ENCODE measurements at regions not wholly inside any gene's neighbourhood (a gene's known extent, or its start where the extent isn't known, plus 50 kb on each side); places are given as distances from the start of the nearest gene placed in this dataset.
A peak's percentile ranks its signal among the peaks of the same experiment; 100 is the strongest.

DNA sequence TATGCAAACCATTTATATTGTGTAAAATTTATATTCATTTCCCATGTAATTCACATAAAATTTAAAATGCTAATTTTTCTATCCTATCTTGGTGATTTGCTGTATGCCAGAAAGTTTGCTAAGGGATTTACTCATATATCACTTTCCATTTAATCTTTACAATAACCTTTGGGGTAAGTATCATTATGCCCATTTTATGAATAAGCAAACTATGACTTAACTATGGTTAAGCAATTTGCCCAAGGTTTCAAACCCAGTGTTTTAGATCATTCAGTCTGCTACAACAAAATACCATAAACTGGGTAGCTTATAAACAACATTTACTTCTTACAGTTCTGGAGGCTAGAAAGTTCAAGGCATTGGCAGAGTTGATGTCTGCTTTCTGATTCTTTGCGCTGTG lies 246.4 kb upstream of the TMEM161B start:
- H3K9me3 ChIP-seq (ENCODE audit: control extremely low read depth in 1 of 5, control insufficient read depth in 4 of 5, insufficient read depth in 2 of 5, low read depth in 1 of 5, low read length in 4 of 5), result no peaks in the 10 kb centered on the region
- no peaks in the 10 kb centered on the region for H3K4me1 ChIP-seq (ENCODE audit: control extremely low read depth in 1 of 4, control insufficient read depth in 4 of 4, insufficient read depth in 4 of 4, low read length in 3 of 4)
- no peaks in the 10 kb centered on the region for H3K36me3 ChIP-seq (ENCODE audit: control insufficient read depth in 4 of 4, insufficient read depth in 4 of 4, low read length in 3 of 4)
- CTCF ChIA-PET, result no interaction called here
- POLR2A ChIA-PET, result no interaction called here
- no peak overlapping the region for H3K27ac ChIP-seq (ENCODE audit: insufficient read depth in 1 of 2, low read depth in 1 of 2, low read length in 2 of 2, poor library complexity in 1 of 2, severe bottlenecking in 2 of 2)
- no peak for DNase-seq
- WGBS (ENCODE audit: insufficient coverage), result 100% methylated on average over 1 of the region's 1 CpG
- no peak overlapping the region for H3K4me3 ChIP-seq (ENCODE audit: control insufficient read depth in 1 of 7, extremely low read depth in 1 of 7, insufficient read depth in 4 of 7, low read depth in 2 of 7, low read length in 6 of 7)
- H3K27me3 ChIP-seq (replicated peaks in 2 of 5; ENCODE audit: control insufficient read depth in 4 of 5, insufficient read depth in 5 of 5, low read length in 4 of 5), result no peaks in the 10 kb centered on the region

DNA sequence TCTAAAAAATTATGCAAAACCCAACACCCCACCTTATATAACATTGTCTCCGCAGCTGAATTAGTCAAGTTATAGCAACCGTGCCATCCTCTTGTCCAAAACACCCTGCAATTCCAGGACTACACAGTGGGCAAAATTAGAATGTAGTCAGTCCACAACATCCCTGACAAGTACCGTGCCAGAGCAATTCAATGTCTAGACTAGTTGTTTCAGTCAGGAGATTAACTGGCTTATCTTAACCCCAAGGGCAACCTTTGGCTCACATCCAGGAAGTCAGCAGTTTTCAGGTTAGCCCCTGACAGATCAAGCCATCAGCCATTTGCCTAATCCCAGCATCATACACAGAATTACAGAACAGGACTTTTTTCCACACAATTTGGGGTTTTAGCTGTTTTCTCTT lies 240.8 kb upstream of the TMEM161B start:
- Histone ChIP-seq H3K9me3 (ENCODE audit: control extremely low read depth in 1 of 5, control insufficient read depth in 4 of 5, insufficient read depth in 2 of 5, low read depth in 1 of 5, low read length in 4 of 5) (no peaks in the 10 kb centered on the region), H3K4me1 (ENCODE audit: control extremely low read depth in 1 of 4, control insufficient read depth in 4 of 4, insufficient read depth in 4 of 4, low read length in 3 of 4) (peaks cover 0 to 4% (median under 1%) of the 10 kb centered on the region in 4 experiments), H3K27me3 (replicated peaks in 2 of 5; ENCODE audit: control insufficient read depth in 4 of 5, insufficient read depth in 5 of 5, low read length in 4 of 5) (no peaks in the 10 kb centered on the region), H3K27ac (ENCODE audit: insufficient read depth in 1 of 2, low read depth in 1 of 2, low read length in 2 of 2, poor library complexity in 1 of 2, severe bottlenecking in 2 of 2) (no peak overlapping the region), H3K36me3 (ENCODE audit: control insufficient read depth in 4 of 4, insufficient read depth in 4 of 4, low read length in 3 of 4) (no peaks in the 10 kb centered on the region), H3K4me3 (ENCODE audit: control insufficient read depth in 1 of 7, extremely low read depth in 1 of 7, insufficient read depth in 4 of 7, low read depth in 2 of 7, low read length in 6 of 7) (no peak overlapping the region)
- POLR2A ChIA-PET, result no interaction called here
- CTCF ChIA-PET, result no interaction called here
- 81% methylated on average over 3 of the region's 3 CpGs for WGBS (ENCODE audit: insufficient coverage)
- peak in 2 of 3 donors; percentile 8 to 11 for DNase-seq

GRCh38 chr5:88507261-88507660 lies 238.6 kb upstream of the TMEM161B start:
- Histone ChIP-seq H3K4me1 (ENCODE audit: control extremely low read depth in 1 of 4, control insufficient read depth in 4 of 4, insufficient read depth in 4 of 4, low read length in 3 of 4) (peaks cover under 1 to 4% (median 2%) of the 10 kb centered on the region in 4 experiments), H3K36me3 (ENCODE audit: control insufficient read depth in 4 of 4, insufficient read depth in 4 of 4, low read length in 3 of 4) (no peaks in the 10 kb centered on the region), H3K27me3 (replicated peaks in 2 of 5; ENCODE audit: control insufficient read depth in 4 of 5, insufficient read depth in 5 of 5, low read length in 4 of 5) (no peaks in the 10 kb centered on the region), H3K4me3 (ENCODE audit: control insufficient read depth in 1 of 7, extremely low read depth in 1 of 7, insufficient read depth in 4 of 7, low read depth in 2 of 7, low read length in 6 of 7) (no peak overlapping the region), H3K9me3 (ENCODE audit: control extremely low read depth in 1 of 5, control insufficient read depth in 4 of 5, insufficient read depth in 2 of 5, low read depth in 1 of 5, low read length in 4 of 5) (no peaks in the 10 kb centered on the region), H3K27ac (ENCODE audit: insufficient read depth in 1 of 2, low read depth in 1 of 2, low read length in 2 of 2, poor library complexity in 1 of 2, severe bottlenecking in 2 of 2) (no peak overlapping the region)
- WGBS (ENCODE audit: insufficient coverage), result 98% methylated on average over 4 of the region's 4 CpGs
- DNase-seq, result no peak
- CTCF ChIA-PET, result interaction anchor here (0.7 to 0.8 kb wide), 2 partner anchors 20 to 34 kb away, joined by 3 read pairs; no protein-coding TSS in a partner anchor
- POLR2A ChIA-PET, result no interaction called here

- DNase-seq, result no peak
- Histone ChIP-seq H3K9me3 (ENCODE audit: control extremely low read depth in 1 of 5, control insufficient read depth in 4 of 5, insufficient read depth in 2 of 5, low read depth in 1 of 5, low read length in 4 of 5) (no peaks in the 10 kb centered on the region), H3K4me1 (ENCODE audit: control extremely low read depth in 1 of 4, control insufficient read depth in 4 of 4, insufficient read depth in 4 of 4, low read length in 3 of 4) (peaks cover 0 to 4% (median 3%) of the 10 kb centered on the region in 4 experiments), H3K27ac (ENCODE audit: insufficient read depth in 1 of 2, low read depth in 1 of 2, low read length in 2 of 2, poor library complexity in 1 of 2, severe bottlenecking in 2 of 2) (no peak overlapping the region), H3K4me3 (ENCODE audit: control insufficient read depth in 1 of 7, extremely low read depth in 1 of 7, insufficient read depth in 4 of 7, low read depth in 2 of 7, low read length in 6 of 7) (peak overlapping the region in 1 of 7 experiments; percentile 88), H3K36me3 (ENCODE audit: control insufficient read depth in 4 of 4, insufficient read depth in 4 of 4, low read length in 3 of 4) (no peaks in the 10 kb centered on the region), H3K27me3 (replicated peaks in 2 of 5; ENCODE audit: control insufficient read depth in 4 of 5, insufficient read depth in 5 of 5, low read length in 4 of 5) (no peaks in the 10 kb centered on the region)
- CTCF ChIA-PET, result no interaction called here
- 100% methylated on average over 2 of the region's 3 CpGs for WGBS (ENCODE audit: insufficient coverage)
- POLR2A ChIA-PET, result no interaction called here
Measured at GRCh38 chr5:88503406-88503805, 234.8 kb upstream of the TMEM161B start.

DNA sequence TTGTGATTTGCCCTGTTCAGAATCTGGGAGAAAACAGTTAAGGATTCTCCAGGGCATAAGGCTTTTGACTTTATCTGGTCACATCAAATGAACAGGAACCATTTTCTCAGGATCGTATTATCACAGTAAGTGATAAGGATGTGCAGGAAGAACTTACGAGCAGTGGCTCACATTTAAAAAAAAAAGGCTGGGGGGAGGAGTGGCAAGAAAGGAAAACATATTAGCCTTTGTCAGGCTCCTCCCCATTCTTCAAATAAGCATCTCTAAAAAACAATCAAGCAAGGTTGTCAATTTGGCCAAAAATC lies 234.3 kb upstream of the TMEM161B start:
- DNase-seq, result peak in 2 of 3 donors; percentile 9 to 13
- H3K27me3 ChIP-seq (replicated peaks in 2 of 5; ENCODE audit: control insufficient read depth in 4 of 5, insufficient read depth in 5 of 5, low read length in 4 of 5), result no peaks in the 10 kb centered on the region
- peaks cover 0 to 4% (median 3%) of the 10 kb centered on the region in 4 experiments for H3K4me1 ChIP-seq (ENCODE audit: control extremely low read depth in 1 of 4, control insufficient read depth in 4 of 4, insufficient read depth in 4 of 4, low read length in 3 of 4)
- CTCF ChIA-PET, result no interaction called here
- no peaks in the 10 kb centered on the region for H3K36me3 ChIP-seq (ENCODE audit: control insufficient read depth in 4 of 4, insufficient read depth in 4 of 4, low read length in 3 of 4)
- WGBS (ENCODE audit: insufficient coverage), result no CpG with 5 or more reads among the region's 2 CpGs
- POLR2A ChIA-PET, result no interaction called here
- H3K4me3 ChIP-seq (ENCODE audit: control insufficient read depth in 1 of 7, extremely low read depth in 1 of 7, insufficient read depth in 4 of 7, low read depth in 2 of 7, low read length in 6 of 7), result peak overlapping the region in 5 of 7 experiments; percentile 71 to 88 (median 77)
- H3K9me3 ChIP-seq (ENCODE audit: control extremely low read depth in 1 of 5, control insufficient read depth in 4 of 5, insufficient read depth in 2 of 5, low read depth in 1 of 5, low read length in 4 of 5), result no peaks in the 10 kb centered on the region
- H3K27ac ChIP-seq (ENCODE audit: insufficient read depth in 1 of 2, low read depth in 1 of 2, low read length in 2 of 2, poor library complexity in 1 of 2, severe bottlenecking in 2 of 2), result no peak overlapping the region

GRCh38 chr5:88502179-88503040 lies 233.8 kb upstream of the TMEM161B start:
- peak; percentile 17 to 67 (median 49) for DNase-seq
- H3K4me1 ChIP-seq (ENCODE audit: control extremely low read depth in 1 of 4, control insufficient read depth in 4 of 4, insufficient read depth in 4 of 4, low read length in 3 of 4), result peaks cover 0 to 4% (median 3%) of the 10 kb centered on the region in 4 experiments
- no peaks in the 10 kb centered on the region for H3K36me3 ChIP-seq (ENCODE audit: control insufficient read depth in 4 of 4, insufficient read depth in 4 of 4, low read length in 3 of 4)
- no peaks in the 10 kb centered on the region for H3K27me3 ChIP-seq (replicated peaks in 2 of 5; ENCODE audit: control insufficient read depth in 4 of 5, insufficient read depth in 5 of 5, low read length in 4 of 5)
- ChIA-PET POLR2A (no interaction called here), CTCF (no interaction called here)
- no peaks in the 10 kb centered on the region for H3K9me3 ChIP-seq (ENCODE audit: control extremely low read depth in 1 of 5, control insufficient read depth in 4 of 5, insufficient read depth in 2 of 5, low read depth in 1 of 5, low read length in 4 of 5)
- peak overlapping the region in 1 of 2 experiments; percentile 62 for H3K27ac ChIP-seq (ENCODE audit: insufficient read depth in 1 of 2, low read depth in 1 of 2, low read length in 2 of 2, poor library complexity in 1 of 2, severe bottlenecking in 2 of 2)
- peak overlapping the region in 6 of 7 experiments; percentile 51 to 88 (median 75) for H3K4me3 ChIP-seq (ENCODE audit: control insufficient read depth in 1 of 7, extremely low read depth in 1 of 7, insufficient read depth in 4 of 7, low read depth in 2 of 7, low read length in 6 of 7)
- 13% methylated on average over 4 of the region's 6 CpGs for WGBS (ENCODE audit: insufficient coverage)

- DNase-seq, result no peak
- WGBS (ENCODE audit: insufficient coverage), result 40% methylated on average over 2 of the region's 2 CpGs
- Histone ChIP-seq H3K36me3 (ENCODE audit: control insufficient read depth in 4 of 4, insufficient read depth in 4 of 4, low read length in 3 of 4) (no peaks in the 10 kb centered on the region), H3K27ac (ENCODE audit: insufficient read depth in 1 of 2, low read depth in 1 of 2, low read length in 2 of 2, poor library complexity in 1 of 2, severe bottlenecking in 2 of 2) (no peak overlapping the region), H3K27me3 (replicated peaks in 2 of 5; ENCODE audit: control insufficient read depth in 4 of 5, insufficient read depth in 5 of 5, low read length in 4 of 5) (peaks cover 0 to 10% (median 0%) of the 10 kb centered on the region in 5 experiments), H3K4me3 (ENCODE audit: control insufficient read depth in 1 of 7, extremely low read depth in 1 of 7, insufficient read depth in 4 of 7, low read depth in 2 of 7, low read length in 6 of 7) (no peak overlapping the region), H3K4me1 (ENCODE audit: control extremely low read depth in 1 of 4, control insufficient read depth in 4 of 4, insufficient read depth in 4 of 4, low read length in 3 of 4) (no peaks in the 10 kb centered on the region), H3K9me3 (ENCODE audit: control extremely low read depth in 1 of 5, control insufficient read depth in 4 of 5, insufficient read depth in 2 of 5, low read depth in 1 of 5, low read length in 4 of 5) (no peaks in the 10 kb centered on the region)
- CTCF ChIA-PET, result no interaction called here
- POLR2A ChIA-PET, result no interaction called here
Measured at GRCh38 chr5:88495810-88496209, 227.2 kb upstream of the TMEM161B start.

Data from common myeloid progenitor, CD34-positive (primary cell).